ENCODE measurements at regions not wholly inside any gene's neighbourhood (a gene's known extent, or its start where the extent isn't known, plus 50 kb on each side); places are given as distances from the start of the nearest gene placed in this dataset.

DNA sequence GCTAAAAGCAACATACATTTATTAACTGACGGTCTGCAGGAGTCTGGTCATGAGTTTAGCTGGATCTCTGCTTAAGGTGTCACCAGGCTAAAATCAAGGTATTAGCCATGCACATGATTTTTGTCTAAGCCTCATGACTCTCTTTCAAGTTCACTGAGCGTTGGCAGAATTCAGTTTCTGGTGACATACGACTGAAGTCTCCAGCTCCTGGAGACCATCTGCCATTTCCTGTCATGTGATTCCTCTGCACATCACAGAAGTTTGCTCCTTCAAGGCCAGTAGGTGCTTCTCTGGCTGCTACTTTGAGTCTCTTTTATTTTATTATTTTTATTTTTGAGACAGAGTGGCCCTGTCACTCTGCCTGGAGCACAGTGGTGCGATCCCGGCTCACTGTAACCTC is 148.4 kb upstream of the EYA4 start:
- TF ChIP-seq CTCF (IDR thresholded peaks at IDR 0.05) (no peak), POLR2A (IDR thresholded peaks at IDR 0.05) (no peak)
